ENCODE measurements at regions not wholly inside any gene's neighbourhood (a gene's known extent, or its start where the extent isn't known, plus 50 kb on each side); places are given as distances from the start of the nearest gene placed in this dataset.

DNA sequence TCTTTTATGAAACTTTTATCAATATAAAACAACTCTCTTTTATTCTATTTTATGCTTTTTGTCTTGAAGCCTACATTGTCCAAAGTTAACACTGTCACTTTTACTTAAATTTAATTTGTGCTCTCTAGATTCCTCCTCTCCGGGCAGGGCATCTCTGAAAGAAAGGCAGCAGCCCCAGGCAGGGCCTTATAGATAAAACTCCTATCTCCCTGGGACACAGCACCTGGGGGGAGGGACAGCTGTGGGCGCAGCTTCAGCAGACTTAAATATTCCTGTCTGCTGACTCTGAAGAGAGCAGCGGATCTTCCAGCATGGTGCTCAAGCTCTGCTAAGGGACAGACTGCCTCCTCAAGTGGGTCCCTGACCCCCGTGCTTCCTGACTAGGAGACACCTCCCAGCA lies 447.7 kb upstream of the FANCL start:
- Histone ChIP-seq H3K9me3 (ENCODE audit: control insufficient read depth in 2 of 2, insufficient read depth in 1 of 2, low read depth in 1 of 2, low read length in 1 of 2) (no peaks in the 10 kb centered on the region), H3K27me3 (ENCODE audit: control insufficient read depth in 1 of 2, insufficient read depth in 2 of 2, low read length in 2 of 2) (no peaks in the 10 kb centered on the region), H3K27ac (ENCODE audit: low read depth in 2 of 2, low read length in 1 of 2) (no peak overlapping the region), H3K36me3 (ENCODE audit: control insufficient read depth in 2 of 2, insufficient read depth in 2 of 2, low read length in 1 of 2) (no peaks in the 10 kb centered on the region), H3K4me3 (ENCODE audit: low read depth in 1 of 2, low read length in 2 of 2) (no peak overlapping the region), H3K4me1 (ENCODE audit: control insufficient read depth in 2 of 2, insufficient read depth in 2 of 2, low read length in 1 of 2) (no peaks in the 10 kb centered on the region)
- 64 to 67% methylated on average over 4 of the region's 4 CpGs for WGBS, 2 donors

DNA sequence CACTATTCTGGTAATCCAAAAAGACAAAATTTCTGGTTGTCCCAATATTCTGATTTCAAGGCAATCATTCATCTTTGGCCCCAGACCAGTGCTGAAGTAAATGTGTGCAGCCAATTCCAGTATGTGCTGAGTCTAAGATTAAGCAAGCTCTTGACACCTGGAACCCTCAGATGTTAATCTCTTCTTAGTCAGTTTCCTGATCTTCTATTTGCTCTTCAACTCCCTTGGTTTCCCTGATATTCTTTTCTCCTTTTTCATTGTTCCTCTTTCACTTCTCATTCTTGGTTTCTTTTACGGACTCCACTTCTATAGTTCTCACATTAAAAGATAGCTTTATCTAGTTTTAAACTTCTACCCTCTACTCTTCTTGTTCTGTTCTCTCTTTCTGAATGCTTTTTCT lies 445.7 kb upstream of the FANCL start:
- H3K4me3 ChIP-seq (ENCODE audit: low read depth in 1 of 2, low read length in 2 of 2) = no peak overlapping the region
- H3K27ac ChIP-seq (ENCODE audit: low read depth in 2 of 2, low read length in 1 of 2) = no peak overlapping the region
- H3K9me3 ChIP-seq (ENCODE audit: control insufficient read depth in 2 of 2, insufficient read depth in 1 of 2, low read depth in 1 of 2, low read length in 1 of 2) = no peaks in the 10 kb centered on the region
- H3K36me3 ChIP-seq (ENCODE audit: control insufficient read depth in 2 of 2, insufficient read depth in 2 of 2, low read length in 1 of 2) = no peaks in the 10 kb centered on the region
- no peaks in the 10 kb centered on the region for H3K27me3 ChIP-seq (ENCODE audit: control insufficient read depth in 1 of 2, insufficient read depth in 2 of 2, low read length in 2 of 2)
- 32 to 69% methylated on average over 1 of the region's 1 CpG for WGBS, 2 donors
- H3K4me1 ChIP-seq (ENCODE audit: control insufficient read depth in 2 of 2, insufficient read depth in 2 of 2, low read length in 1 of 2) = no peaks in the 10 kb centered on the region

DNA sequence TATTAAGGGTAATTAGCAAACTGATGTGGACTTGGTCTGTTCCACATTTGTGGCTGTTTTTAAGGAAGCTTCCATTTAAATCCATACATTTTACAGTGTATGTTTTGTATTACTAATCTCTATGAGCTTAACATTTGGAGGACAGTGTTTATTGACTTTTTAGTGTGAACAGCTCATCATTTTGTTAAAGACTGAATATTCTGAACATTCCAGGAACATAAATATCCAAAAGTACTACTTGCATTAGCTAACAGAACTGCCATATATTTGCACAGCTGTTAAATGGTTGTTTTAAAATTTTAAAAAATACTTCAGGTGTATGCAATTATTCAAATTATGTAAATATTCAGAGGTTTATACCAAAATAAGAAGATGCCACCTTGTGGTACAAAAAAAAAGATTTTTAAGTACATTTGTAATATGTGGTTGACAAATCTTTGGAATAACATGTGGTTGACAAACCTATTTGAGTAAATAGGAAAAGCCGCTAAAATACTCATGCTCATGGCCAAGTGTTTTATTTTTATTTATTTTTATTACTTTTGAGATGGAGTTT lies 439.7 kb upstream of the FANCL start:
- no peaks in the 10 kb centered on the region for H3K27me3 ChIP-seq (ENCODE audit: control insufficient read depth in 1 of 2, insufficient read depth in 2 of 2, low read length in 2 of 2)
- no peaks in the 10 kb centered on the region for H3K36me3 ChIP-seq (ENCODE audit: control insufficient read depth in 2 of 2, insufficient read depth in 2 of 2, low read length in 1 of 2)
- no peak overlapping the region for H3K4me3 ChIP-seq (ENCODE audit: low read depth in 1 of 2, low read length in 2 of 2)
- 95 to 98% methylated on average over 1 of the region's 1 CpG for WGBS, 2 donors
- H3K9me3 ChIP-seq (ENCODE audit: control insufficient read depth in 2 of 2, insufficient read depth in 1 of 2, low read depth in 1 of 2, low read length in 1 of 2) = no peaks in the 10 kb centered on the region
- no peak overlapping the region for H3K27ac ChIP-seq (ENCODE audit: low read depth in 2 of 2, low read length in 1 of 2)
- H3K4me1 ChIP-seq (ENCODE audit: control insufficient read depth in 2 of 2, insufficient read depth in 2 of 2, low read length in 1 of 2) = no peaks in the 10 kb centered on the region

DNA sequence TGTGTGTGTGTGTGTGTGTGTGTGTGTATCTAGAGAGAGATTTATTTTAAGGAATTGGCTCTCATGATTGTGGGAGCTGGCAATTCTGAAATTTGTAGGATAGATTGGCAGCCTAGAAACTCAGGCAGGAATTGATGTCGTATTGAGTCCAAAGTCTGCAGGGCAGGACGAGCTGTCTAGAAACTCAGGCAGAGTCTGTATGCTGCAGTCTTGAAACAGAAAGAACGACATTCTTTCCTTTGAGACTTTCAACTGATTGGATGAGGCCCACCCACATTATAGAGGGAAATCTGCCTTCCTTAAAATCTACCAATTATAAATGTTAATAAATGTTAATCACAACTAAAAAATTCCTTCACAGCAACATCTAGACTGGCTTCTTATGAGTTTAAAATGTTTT lies 436.6 kb upstream of the FANCL start:
- no peak overlapping the region for H3K4me3 ChIP-seq (ENCODE audit: low read depth in 1 of 2, low read length in 2 of 2)
- no peaks in the 10 kb centered on the region for H3K4me1 ChIP-seq (ENCODE audit: control insufficient read depth in 2 of 2, insufficient read depth in 2 of 2, low read length in 1 of 2)
- WGBS, 2 donors = 69 to 73% methylated on average over 3 of the region's 3 CpGs
- H3K9me3 ChIP-seq (ENCODE audit: control insufficient read depth in 2 of 2, insufficient read depth in 1 of 2, low read depth in 1 of 2, low read length in 1 of 2) = no peaks in the 10 kb centered on the region
- no peaks in the 10 kb centered on the region for H3K27me3 ChIP-seq (ENCODE audit: control insufficient read depth in 1 of 2, insufficient read depth in 2 of 2, low read length in 2 of 2)
- H3K36me3 ChIP-seq (ENCODE audit: control insufficient read depth in 2 of 2, insufficient read depth in 2 of 2, low read length in 1 of 2) = no peaks in the 10 kb centered on the region
- no peak overlapping the region for H3K27ac ChIP-seq (ENCODE audit: low read depth in 2 of 2, low read length in 1 of 2)

DNA sequence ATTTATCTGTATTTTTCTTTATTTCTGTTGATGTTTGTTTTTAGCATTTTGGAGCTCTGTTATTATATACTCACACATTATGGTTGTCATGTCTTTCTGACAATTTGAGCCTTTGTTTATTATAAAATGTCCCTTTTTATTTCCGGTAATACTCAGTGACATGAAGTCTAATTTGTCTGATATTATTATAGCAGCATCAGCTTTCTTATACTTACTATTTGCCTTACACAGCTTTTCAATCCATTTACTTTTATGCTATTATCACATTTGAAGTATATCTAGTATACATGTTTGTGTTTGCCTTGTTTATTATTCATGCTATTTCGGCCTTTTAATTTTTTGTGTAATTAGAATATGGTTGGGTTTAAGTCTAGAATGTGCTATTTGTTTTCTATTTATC lies 430.6 kb upstream of the FANCL start:
- H3K4me1 ChIP-seq (ENCODE audit: control insufficient read depth in 2 of 2, insufficient read depth in 2 of 2, low read length in 1 of 2) = no peaks in the 10 kb centered on the region
- H3K36me3 ChIP-seq (ENCODE audit: control insufficient read depth in 2 of 2, insufficient read depth in 2 of 2, low read length in 1 of 2) = no peaks in the 10 kb centered on the region
- WGBS, 2 donors = 91 to 95% methylated on average over 2 of the region's 2 CpGs
- H3K27me3 ChIP-seq (ENCODE audit: control insufficient read depth in 1 of 2, insufficient read depth in 2 of 2, low read length in 2 of 2) = no peaks in the 10 kb centered on the region
- H3K9me3 ChIP-seq (ENCODE audit: control insufficient read depth in 2 of 2, insufficient read depth in 1 of 2, low read depth in 1 of 2, low read length in 1 of 2) = no peaks in the 10 kb centered on the region
- no peak overlapping the region for H3K27ac ChIP-seq (ENCODE audit: low read depth in 2 of 2, low read length in 1 of 2)
- no peak overlapping the region for H3K4me3 ChIP-seq (ENCODE audit: low read depth in 1 of 2, low read length in 2 of 2)

DNA sequence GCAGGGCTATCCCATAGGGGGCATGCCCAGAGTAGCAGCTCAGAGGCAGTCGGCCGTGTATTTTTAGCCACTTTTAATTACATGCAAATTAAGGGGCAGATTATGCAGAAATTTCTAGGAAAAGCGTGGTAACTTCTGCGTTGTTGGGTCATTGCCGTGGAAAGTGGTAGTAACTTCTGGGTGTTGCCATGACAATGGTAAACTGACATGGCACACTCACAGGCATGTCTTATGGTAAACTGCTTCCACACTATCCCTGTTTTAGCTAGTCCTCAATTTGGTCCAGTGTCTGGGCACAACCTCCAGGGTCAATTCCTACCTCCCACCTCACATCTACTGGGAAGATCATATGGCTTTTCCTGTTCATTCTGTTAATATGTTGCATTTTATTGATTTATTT lies 428.9 kb upstream of the FANCL start:
- Histone ChIP-seq H3K4me3 (ENCODE audit: low read depth in 1 of 2, low read length in 2 of 2) (no peak overlapping the region), H3K9me3 (ENCODE audit: control insufficient read depth in 2 of 2, insufficient read depth in 1 of 2, low read depth in 1 of 2, low read length in 1 of 2) (no peaks in the 10 kb centered on the region), H3K4me1 (ENCODE audit: control insufficient read depth in 2 of 2, insufficient read depth in 2 of 2, low read length in 1 of 2) (no peaks in the 10 kb centered on the region), H3K36me3 (ENCODE audit: control insufficient read depth in 2 of 2, insufficient read depth in 2 of 2, low read length in 1 of 2) (no peaks in the 10 kb centered on the region), H3K27me3 (ENCODE audit: control insufficient read depth in 1 of 2, insufficient read depth in 2 of 2, low read length in 2 of 2) (no peaks in the 10 kb centered on the region), H3K27ac (ENCODE audit: low read depth in 2 of 2, low read length in 1 of 2) (no peak overlapping the region)
- 89% methylated on average over 5 of the region's 5 CpGs for WGBS, 2 donors

DNA sequence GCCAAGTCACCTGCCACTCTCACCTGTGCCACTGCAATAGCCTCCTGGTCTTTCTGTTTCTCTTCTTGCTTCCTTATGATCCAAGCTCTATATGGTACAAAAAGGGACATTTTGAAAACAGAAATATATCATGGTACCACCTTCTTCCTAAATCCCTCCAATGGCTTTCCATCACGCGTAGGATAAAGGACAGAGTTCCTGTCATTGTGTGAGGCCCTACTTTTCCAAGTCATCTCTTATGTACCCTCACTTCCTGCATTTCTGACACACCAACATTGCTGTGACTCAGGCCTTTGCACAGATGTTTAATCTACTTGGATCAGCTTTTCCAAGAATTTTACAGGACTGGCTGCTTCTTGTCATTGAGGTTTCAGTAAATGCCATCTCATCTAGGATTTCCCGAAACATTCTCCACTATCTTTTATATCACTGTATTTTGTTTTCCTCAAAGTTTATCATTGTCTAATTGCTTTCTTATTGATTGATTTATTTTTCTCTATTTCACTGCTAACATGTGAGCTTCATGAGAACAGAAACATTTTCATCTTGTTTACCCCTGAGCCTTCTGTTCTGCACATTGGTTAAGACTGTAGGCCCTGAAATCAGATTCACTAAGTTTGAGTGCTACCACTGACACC lies 426.1 kb upstream of the FANCL start:
- no peak overlapping the region for H3K4me3 ChIP-seq (ENCODE audit: low read depth in 1 of 2, low read length in 2 of 2)
- WGBS, 2 donors = 69 to 81% methylated on average over 3 of the region's 3 CpGs
- H3K27ac ChIP-seq (ENCODE audit: low read depth in 2 of 2, low read length in 1 of 2) = no peak overlapping the region
- H3K36me3 ChIP-seq (ENCODE audit: control insufficient read depth in 2 of 2, insufficient read depth in 2 of 2, low read length in 1 of 2) = no peaks in the 10 kb centered on the region
- no peaks in the 10 kb centered on the region for H3K9me3 ChIP-seq (ENCODE audit: control insufficient read depth in 2 of 2, insufficient read depth in 1 of 2, low read depth in 1 of 2, low read length in 1 of 2)
- no peaks in the 10 kb centered on the region for H3K27me3 ChIP-seq (ENCODE audit: control insufficient read depth in 1 of 2, insufficient read depth in 2 of 2, low read length in 2 of 2)
- H3K4me1 ChIP-seq (ENCODE audit: control insufficient read depth in 2 of 2, insufficient read depth in 2 of 2, low read length in 1 of 2) = no peaks in the 10 kb centered on the region

DNA sequence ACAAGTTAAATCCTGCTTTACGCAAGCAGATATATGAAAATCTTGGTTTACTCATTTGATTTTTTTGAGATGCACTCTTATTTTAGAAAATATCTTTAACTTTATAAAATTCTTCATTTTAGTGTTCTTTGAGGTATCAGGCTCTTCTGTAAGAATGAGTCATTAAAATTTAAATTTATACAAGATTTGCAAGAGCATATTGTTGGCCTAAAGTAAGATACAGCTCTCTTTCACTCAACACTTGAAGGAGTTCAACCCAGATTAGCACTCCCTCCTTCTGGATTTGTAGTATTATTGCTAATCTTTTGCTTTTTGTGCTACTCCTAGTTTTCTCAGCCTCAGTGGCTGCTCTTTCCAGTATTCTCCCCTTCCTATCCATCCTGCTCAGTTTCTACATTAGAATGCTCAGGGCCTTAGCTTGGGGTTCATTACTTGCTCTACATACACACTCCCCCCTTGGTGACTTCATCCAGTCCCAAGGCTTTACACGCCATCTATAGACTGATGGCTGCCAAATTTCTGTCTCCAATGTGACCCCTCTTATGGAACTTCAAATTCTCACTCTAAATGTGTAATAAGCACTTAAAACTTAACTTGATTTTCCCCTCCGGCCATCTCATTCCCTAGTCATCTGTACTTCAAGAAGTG lies 425.3 kb upstream of the FANCL start:
- WGBS, 2 donors = 89 to 96% methylated on average over 3 of the region's 3 CpGs
- H3K4me3 ChIP-seq (ENCODE audit: low read depth in 1 of 2, low read length in 2 of 2) = no peak overlapping the region

DNA sequence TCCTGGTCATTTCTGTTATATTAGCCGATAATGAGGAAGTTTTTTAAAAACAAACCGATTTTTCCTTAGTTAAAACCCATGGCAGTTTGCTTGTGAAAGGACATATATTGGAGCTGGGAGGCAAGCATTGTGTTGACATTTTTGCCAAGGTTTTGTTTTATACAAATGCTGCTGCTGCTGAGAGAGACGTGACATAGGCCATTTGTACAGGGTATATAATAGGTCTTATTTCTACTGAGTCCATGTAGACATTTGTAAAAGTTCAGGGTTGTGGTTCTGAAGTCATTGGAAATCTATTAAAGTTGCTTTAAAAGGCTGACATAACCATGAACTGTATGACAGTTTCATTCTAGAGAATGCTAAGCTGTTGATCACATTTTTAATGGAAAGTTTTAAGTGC lies 424.0 kb upstream of the FANCL start:
- Histone ChIP-seq H3K9me3 (ENCODE audit: control insufficient read depth in 2 of 2, insufficient read depth in 1 of 2, low read depth in 1 of 2, low read length in 1 of 2) (no peaks in the 10 kb centered on the region), H3K27me3 (ENCODE audit: control insufficient read depth in 1 of 2, insufficient read depth in 2 of 2, low read length in 2 of 2) (no peaks in the 10 kb centered on the region), H3K4me3 (ENCODE audit: low read depth in 1 of 2, low read length in 2 of 2) (no peak overlapping the region), H3K27ac (ENCODE audit: low read depth in 2 of 2, low read length in 1 of 2) (no peak overlapping the region), H3K36me3 (ENCODE audit: control insufficient read depth in 2 of 2, insufficient read depth in 2 of 2, low read length in 1 of 2) (no peaks in the 10 kb centered on the region), H3K4me1 (ENCODE audit: control insufficient read depth in 2 of 2, insufficient read depth in 2 of 2, low read length in 1 of 2) (no peaks in the 10 kb centered on the region)
- 76 to 77% methylated on average over 3 of the region's 3 CpGs for WGBS, 2 donors

More for the DNA sequence above, 425.3 kb upstream of the FANCL start:
- H3K27me3 ChIP-seq (ENCODE audit: control insufficient read depth in 1 of 2, insufficient read depth in 2 of 2, low read length in 2 of 2) = no peaks in the 10 kb centered on the region
- no peaks in the 10 kb centered on the region for H3K9me3 ChIP-seq (ENCODE audit: control insufficient read depth in 2 of 2, insufficient read depth in 1 of 2, low read depth in 1 of 2, low read length in 1 of 2)
- H3K4me1 ChIP-seq (ENCODE audit: control insufficient read depth in 2 of 2, insufficient read depth in 2 of 2, low read length in 1 of 2) = no peaks in the 10 kb centered on the region
- no peaks in the 10 kb centered on the region for H3K36me3 ChIP-seq (ENCODE audit: control insufficient read depth in 2 of 2, insufficient read depth in 2 of 2, low read length in 1 of 2)
- no peak overlapping the region for H3K27ac ChIP-seq (ENCODE audit: low read depth in 2 of 2, low read length in 1 of 2)
